ENCODE measurements at regions not wholly inside any gene's neighbourhood (a gene's known extent, or its start where the extent isn't known, plus 50 kb on each side); places are given as distances from the start of the nearest gene placed in this dataset.

- Histone ChIP-seq H3K4me1 (no peaks in the 10 kb centered on the region), H3K27ac (no peak overlapping the region), H3K9me3 (peaks cover 0 to 7% (median 0%) of the 10 kb centered on the region in 4 donors), H3K36me3 (no peaks in the 10 kb centered on the region), H3K27me3 (no peaks in the 10 kb centered on the region), H3K4me3 (no peak overlapping the region)
- no peak for TF ChIP-seq POLR2A (IDR thresholded peaks at IDR 0.05)
- TF ChIP-seq EP300 (IDR thresholded peaks at IDR 0.05): no peak
- TF ChIP-seq CTCF (IDR thresholded peaks at IDR 0.05): no peak
- no peak for DNase-seq (ENCODE audit: low spot score in 2 of 2)
These were observed 961.8 kb upstream of the LRRN3 start for GRCh38 chr7:110129159-110129558.

- WGBS, 2 donors: 42% methylated on average over 2 of the region's 2 CpGs
- Histone ChIP-seq H3K4me1 (no peaks in the 10 kb centered on the region), H3K9me3 (no peaks in the 10 kb centered on the region), H3K36me3 (no peaks in the 10 kb centered on the region), H3K4me3 (no peak overlapping the region), H3K27ac (no peak overlapping the region), H3K27me3 (no peaks in the 10 kb centered on the region)
- no peak for DNase-seq (ENCODE audit: low spot score in 2 of 2)
- TF ChIP-seq EP300 (IDR thresholded peaks at IDR 0.05) (no peak), POLR2A (IDR thresholded peaks at IDR 0.05) (no peak), CTCF (IDR thresholded peaks at IDR 0.05) (no peak)
These were observed 960.3 kb upstream of the LRRN3 start for GRCh38 chr7:110130669-110131068.

DNA sequence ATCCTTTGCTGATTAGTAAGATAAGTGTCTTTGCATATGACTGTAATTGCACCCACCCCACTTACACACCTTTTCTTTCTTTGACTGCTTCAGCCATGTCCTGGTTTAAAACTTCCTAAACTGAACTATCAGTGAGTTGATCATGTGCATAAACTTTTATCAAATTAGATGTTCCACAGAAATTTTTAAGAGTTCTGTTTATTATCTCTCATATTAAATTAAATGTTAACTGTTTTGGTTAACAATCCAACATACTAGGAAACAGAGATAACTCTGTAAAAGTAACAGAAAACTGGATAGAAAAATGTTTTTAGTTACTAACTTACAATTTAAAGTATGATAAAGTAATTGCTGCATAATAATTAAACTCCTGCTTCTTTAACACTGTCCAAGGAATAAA lies 959.6 kb upstream of the LRRN3 start:
- no peak overlapping the region for H3K27ac ChIP-seq
- H3K4me3 ChIP-seq: no peak overlapping the region
- H3K4me1 ChIP-seq: no peaks in the 10 kb centered on the region
- no peaks in the 10 kb centered on the region for H3K27me3 ChIP-seq
- H3K9me3 ChIP-seq: no peaks in the 10 kb centered on the region
- no peaks in the 10 kb centered on the region for H3K36me3 ChIP-seq
- DNase-seq (ENCODE audit: low spot score in 2 of 2): no peak
- TF ChIP-seq CTCF (IDR thresholded peaks at IDR 0.05) (no peak), POLR2A (IDR thresholded peaks at IDR 0.05) (no peak), EP300 (IDR thresholded peaks at IDR 0.05) (no peak)

DNA sequence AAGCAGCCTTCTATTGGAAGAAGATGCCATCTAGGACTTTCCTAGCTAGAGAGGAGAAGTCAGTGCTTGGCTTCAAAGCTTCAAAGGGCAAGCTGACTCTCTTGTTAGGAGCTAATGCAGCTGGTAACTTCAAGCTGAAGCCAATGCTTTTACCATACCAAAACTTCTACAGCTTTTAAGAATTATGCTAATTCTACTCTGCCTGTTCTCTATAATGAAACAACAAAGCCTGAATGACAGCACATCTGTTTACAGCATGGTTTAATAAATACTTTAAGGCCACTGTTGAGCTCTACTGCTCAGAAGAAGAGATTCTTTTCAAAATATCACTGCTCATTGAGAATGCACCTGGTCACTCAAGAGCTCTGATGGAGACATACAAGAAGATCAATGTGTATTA lies 951.9 kb upstream of the LRRN3 start:
- Histone ChIP-seq H3K9me3 (peaks cover 0 to 3% (median 0%) of the 10 kb centered on the region in 4 donors), H3K36me3 (no peaks in the 10 kb centered on the region), H3K4me1 (no peaks in the 10 kb centered on the region), H3K27me3 (no peaks in the 10 kb centered on the region), H3K4me3 (no peak overlapping the region), H3K27ac (no peak overlapping the region)
- TF ChIP-seq POLR2A (IDR thresholded peaks at IDR 0.05) (no peak), CTCF (IDR thresholded peaks at IDR 0.05) (no peak), EP300 (IDR thresholded peaks at IDR 0.05) (no peak)
- no peak for DNase-seq (ENCODE audit: low spot score in 2 of 2)

- 15 to 28% methylated on average over 1 of the region's 1 CpG for whole genome bisulfite sequencing, 2 donors
- Histone ChIP-seq H3K36me3 (no peaks in the 10 kb centered on the region), H3K27me3 (no peaks in the 10 kb centered on the region), H3K9me3 (peaks cover 0 to 3% (median 0%) of the 10 kb centered on the region in 4 donors), H3K4me3 (no peak overlapping the region), H3K4me1 (no peaks in the 10 kb centered on the region), H3K27ac (no peak overlapping the region)
- no peak for TF ChIP-seq CTCF (IDR thresholded peaks at IDR 0.05)
- no peak for TF ChIP-seq POLR2A (IDR thresholded peaks at IDR 0.05)
- TF ChIP-seq EP300 (IDR thresholded peaks at IDR 0.05): no peak
- no peak for DNase-seq (ENCODE audit: low spot score in 2 of 2)
These were observed 947.9 kb upstream of the LRRN3 start for GRCh38 chr7:110142939-110143526.
